ENCODE measurements at regions not wholly inside any gene's neighbourhood (a gene's known extent, or its start where the extent isn't known, plus 50 kb on each side); places are given as distances from the start of the nearest gene placed in this dataset.
A peak's percentile ranks its signal among the peaks of the same experiment; 100 is the strongest.

GRCh38 chr11:106493751-106494150 lies 416.3 kb downstream of the AASDHPPT start:
- Mint-ChIP-seq H3K27ac (ENCODE audit: unreplicated experiment) (no peak overlapping the region), H3K27me3 (ENCODE audit: insufficient read depth, unreplicated experiment) (no peaks in the 10 kb centered on the region), H3K4me1 (ENCODE audit: low read depth, unreplicated experiment) (peaks cover 28% of the 10 kb centered on the region), H3K36me3 (ENCODE audit: insufficient read depth, unreplicated experiment) (peaks cover 5% of the 10 kb centered on the region), H3K4me3 (ENCODE audit: unreplicated experiment) (no peak overlapping the region), H3K9me3 (ENCODE audit: unreplicated experiment) (peaks cover 62% of the 10 kb centered on the region)
- POLR2A ChIA-PET: no interaction called here
- Histone ChIP-seq H3K4me1 (peaks cover 7% of the 10 kb centered on the region), H3K27me3 (replicated peaks; ENCODE audit: control insufficient read depth, insufficient read depth, low read length) (no peaks in the 10 kb centered on the region), H3K9me3 (peaks cover 31% of the 10 kb centered on the region; the same call in 1 of the 2 replicates), H3K4me3 (ENCODE audit: low read depth, low read length) (no peak overlapping the region), H3K36me3 (ENCODE audit: control insufficient read depth, insufficient read depth, low read length) (no peaks in the 10 kb centered on the region; the same call in 1 of the 2 replicates)
- CTCF ChIA-PET: no interaction called here
- intact Hi-C loops (cut with micrococcal nuclease; ENCODE audit: unreplicated experiment): no loop called here
- TF ChIP-seq CTCF (IDR thresholded peaks at IDR 0.05; ENCODE audit: insufficient read depth in 1 of 2, low read depth in 1 of 2, low read length in 1 of 2, severe bottlenecking in 1 of 2, unreplicated experiment in 1 of 2): no peak
- no peak for DNase-seq
- no TSS peak for BruUV-seq (replicated peaks)

DNA sequence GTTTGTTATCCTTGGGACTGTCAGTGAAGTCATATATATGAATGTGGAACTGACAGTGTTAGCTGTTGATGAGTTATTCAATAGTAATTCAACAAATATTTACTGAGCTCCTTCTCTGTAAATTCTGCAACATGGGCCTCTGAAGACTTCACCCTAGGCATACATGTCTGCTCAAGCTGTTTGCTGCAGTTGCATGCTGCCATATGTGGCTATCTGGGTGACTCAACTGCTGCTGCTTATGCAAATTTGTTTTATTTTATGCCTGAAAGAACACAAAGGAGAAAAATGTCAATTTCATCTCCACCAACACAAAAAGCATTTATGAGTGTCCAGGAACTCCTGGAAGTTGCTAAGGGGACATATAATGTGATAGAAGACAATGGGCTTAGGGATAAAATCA lies 417.6 kb downstream of the AASDHPPT start:
- peak; percentile 44 to 47 for DNase-seq
- Mint-ChIP-seq H3K4me3 (ENCODE audit: unreplicated experiment) (no peak overlapping the region), H3K9me3 (ENCODE audit: unreplicated experiment) (peaks cover 50% of the 10 kb centered on the region), H3K4me1 (ENCODE audit: low read depth, unreplicated experiment) (peaks cover 28% of the 10 kb centered on the region), H3K27ac (ENCODE audit: unreplicated experiment) (peak overlapping the region; percentile 7), H3K36me3 (ENCODE audit: insufficient read depth, unreplicated experiment) (peaks cover under 1% of the 10 kb centered on the region), H3K27me3 (ENCODE audit: insufficient read depth, unreplicated experiment) (no peaks in the 10 kb centered on the region)
- Histone ChIP-seq H3K4me1 (peaks cover 7% of the 10 kb centered on the region), H3K4me3 (ENCODE audit: low read depth, low read length) (no peak overlapping the region), H3K36me3 (ENCODE audit: control insufficient read depth, insufficient read depth, low read length) (no peaks in the 10 kb centered on the region), H3K9me3 (peaks cover 26% of the 10 kb centered on the region; the same call in 1 of the 2 replicates), H3K27me3 (replicated peaks; ENCODE audit: control insufficient read depth, insufficient read depth, low read length) (no peaks in the 10 kb centered on the region)
- ChIA-PET POLR2A (interaction anchor here (0.6 kb wide), 1 partner anchor 48 kb away, joined by 3 read pairs; no protein-coding TSS in a partner anchor), CTCF (interaction anchor here (0.6 to 0.7 kb wide), 2 partner anchors 27 to 126 kb away, joined by 3 to 4 read pairs; no protein-coding TSS in a partner anchor)
- BruUV-seq (replicated peaks): no TSS peak
- no peak for TF ChIP-seq CTCF (IDR thresholded peaks at IDR 0.05; ENCODE audit: insufficient read depth in 1 of 2, low read depth in 1 of 2, low read length in 1 of 2, severe bottlenecking in 1 of 2, unreplicated experiment in 1 of 2)
- intact Hi-C loops (cut with micrococcal nuclease; ENCODE audit: unreplicated experiment): loop anchor here (1.0 kb wide), 2 partner anchors 28 to 33 kb away; no protein-coding TSS in a partner anchor

DNA sequence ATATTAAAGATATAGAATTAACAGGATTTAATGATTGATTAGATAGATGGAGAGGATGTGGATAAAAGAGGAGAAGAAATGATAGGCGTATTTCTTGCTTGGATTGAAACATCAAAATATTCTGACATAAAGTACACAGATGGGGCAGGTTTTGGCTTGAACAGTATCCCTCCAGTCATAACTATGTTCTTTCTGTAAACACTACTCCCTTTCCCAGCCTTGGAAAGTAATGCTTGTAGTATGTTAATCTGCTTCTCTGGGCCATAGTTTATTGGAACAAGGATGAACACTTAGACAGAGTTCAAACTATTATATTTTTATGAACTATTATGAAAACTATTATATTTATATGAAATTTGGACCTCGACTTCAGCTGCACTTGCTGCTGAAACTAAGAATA lies 419.2 kb downstream of the AASDHPPT start:
- ChIA-PET CTCF (no interaction called here), POLR2A (no interaction called here)
- peaks cover 47% of the 10 kb centered on the region for H3K9me3 Mint-ChIP-seq (ENCODE audit: unreplicated experiment)
- H3K4me3 Mint-ChIP-seq (ENCODE audit: unreplicated experiment): no peak overlapping the region
- no peaks in the 10 kb centered on the region for H3K27me3 Mint-ChIP-seq (ENCODE audit: insufficient read depth, unreplicated experiment)
- Histone ChIP-seq H3K4me3 (ENCODE audit: low read depth, low read length) (no peak overlapping the region), H3K4me1 (peaks cover 7% of the 10 kb centered on the region), H3K36me3 (ENCODE audit: control insufficient read depth, insufficient read depth, low read length) (no peaks in the 10 kb centered on the region), H3K27me3 (replicated peaks; ENCODE audit: control insufficient read depth, insufficient read depth, low read length) (no peaks in the 10 kb centered on the region), H3K9me3 (peaks cover 10% of the 10 kb centered on the region; the same call in 1 of the 2 replicates)
- no peak for DNase-seq
- no peak for TF ChIP-seq CTCF (IDR thresholded peaks at IDR 0.05; ENCODE audit: insufficient read depth in 1 of 2, low read depth in 1 of 2, low read length in 1 of 2, severe bottlenecking in 1 of 2, unreplicated experiment in 1 of 2)
- H3K27ac Mint-ChIP-seq (ENCODE audit: unreplicated experiment): no peak overlapping the region
- no TSS peak for BruUV-seq (replicated peaks)
- intact Hi-C loops (cut with micrococcal nuclease; ENCODE audit: unreplicated experiment): no loop called here
- peaks cover 18% of the 10 kb centered on the region for H3K4me1 Mint-ChIP-seq (ENCODE audit: low read depth, unreplicated experiment)
- H3K36me3 Mint-ChIP-seq (ENCODE audit: insufficient read depth, unreplicated experiment): no peaks in the 10 kb centered on the region

Measured in Caco-2 (cell line).